Forelimb muscle (tissue), 1 donor: ENCODE measurements at regions not wholly inside any gene's neighbourhood (a gene's known extent, or its start where the extent isn't known, plus 50 kb on each side); places are given as distances from the start of the nearest gene placed in this dataset.

Source experiments
- DNase-seq: peaks from one replicate; pipeline ENCODE4 v3.0.0-alpha.2; 2013; ENCODE audit warnings: low read depth

DNA sequence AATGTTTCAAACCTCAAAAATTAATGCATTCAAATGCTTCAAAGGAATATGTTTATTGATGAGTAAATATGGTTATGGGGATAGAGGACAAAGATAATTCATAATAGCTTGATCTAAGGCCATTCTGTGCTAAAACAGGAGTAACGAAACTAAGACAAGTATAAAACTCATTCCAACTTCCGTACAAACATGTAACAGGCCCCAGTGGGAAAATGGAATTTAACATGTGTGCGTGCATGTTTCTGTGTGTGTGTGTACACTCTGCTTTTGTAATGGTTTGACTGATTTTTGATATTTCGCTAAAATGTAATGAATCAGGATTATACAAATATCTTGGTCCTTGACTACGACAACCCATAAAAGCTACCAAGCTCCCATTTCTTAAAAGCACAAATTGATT, 91.0 kb downstream of the KLF12 start:
- no peak for DNase-seq

DNA sequence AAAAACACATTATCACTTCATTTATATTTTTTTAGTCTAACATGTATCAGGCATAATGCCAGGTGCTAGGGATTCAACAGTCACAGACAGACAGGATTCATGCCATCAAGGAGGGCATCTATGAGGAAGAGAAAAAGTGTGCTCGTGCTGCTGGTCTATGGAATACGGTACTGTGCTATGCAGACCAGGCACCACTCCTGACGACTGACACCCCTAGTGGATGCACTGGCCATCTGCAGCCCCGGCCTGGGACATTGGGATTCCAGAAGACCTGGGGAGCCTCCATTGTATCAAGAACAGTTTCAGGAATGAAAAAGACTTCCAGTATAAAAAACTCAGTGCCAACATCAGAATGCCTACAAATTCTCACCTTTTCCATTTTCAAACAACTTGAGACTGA, 94.0 kb downstream of the KLF12 start:
- no peak for DNase-seq

DNA sequence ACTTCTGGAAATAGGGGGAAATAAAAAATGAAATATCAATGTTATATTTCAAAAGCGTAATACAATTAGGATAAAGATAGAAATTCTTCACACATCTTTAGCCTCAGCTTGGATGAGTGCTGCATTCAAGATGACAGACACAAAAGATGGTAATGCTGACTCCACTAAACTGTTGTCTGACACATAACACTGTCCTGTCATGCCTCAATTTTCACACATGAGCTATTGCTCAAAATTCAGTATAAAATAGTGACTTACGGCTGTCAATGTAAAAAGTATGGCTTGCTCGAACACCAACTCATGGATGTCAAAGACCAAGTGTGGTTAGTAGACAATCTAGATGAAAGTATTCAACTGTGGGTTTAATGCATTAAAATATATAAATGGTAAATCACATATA, 94.5 kb downstream of the KLF12 start:
- no peak for DNase-seq

DNA sequence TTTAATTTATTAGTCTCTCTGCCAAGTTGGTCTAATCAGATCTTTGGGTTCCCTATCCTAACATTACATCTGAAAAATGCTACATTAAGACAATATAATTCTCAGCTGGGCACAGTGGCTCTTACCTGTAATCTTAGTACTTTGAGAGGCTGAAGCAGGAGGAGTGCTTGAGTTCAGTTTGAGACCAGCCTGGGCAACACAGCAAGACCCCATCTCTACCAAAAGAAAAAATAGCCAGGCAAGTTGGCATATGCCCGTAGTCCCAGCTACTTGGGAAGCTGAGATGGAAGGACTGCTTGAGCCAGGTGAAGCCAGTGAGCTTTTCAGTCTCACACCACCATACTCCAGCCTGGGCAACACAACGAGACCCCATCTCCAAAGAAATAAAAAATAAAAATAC, 95.0 kb downstream of the KLF12 start:
- no peak for DNase-seq

DNA sequence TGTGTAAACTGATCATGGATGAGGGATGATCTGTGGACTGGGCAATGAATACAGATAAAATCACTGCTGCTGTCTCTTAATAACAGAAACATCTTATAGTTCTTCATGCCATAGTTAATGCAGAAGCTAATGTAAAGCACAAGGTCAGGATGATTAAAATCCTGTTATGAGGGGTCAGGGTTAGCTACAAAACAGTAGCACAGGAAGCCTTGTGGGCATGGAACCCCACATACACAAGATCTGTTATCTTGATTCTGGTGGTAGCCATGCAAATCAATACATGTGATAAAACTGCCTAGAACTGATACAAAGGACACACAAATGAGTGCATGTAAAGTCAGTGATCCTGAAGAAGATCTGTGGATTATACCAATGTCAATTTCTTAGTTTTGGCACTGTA, 96.4 kb downstream of the KLF12 start:
- DNase-seq, result no peak

DNA sequence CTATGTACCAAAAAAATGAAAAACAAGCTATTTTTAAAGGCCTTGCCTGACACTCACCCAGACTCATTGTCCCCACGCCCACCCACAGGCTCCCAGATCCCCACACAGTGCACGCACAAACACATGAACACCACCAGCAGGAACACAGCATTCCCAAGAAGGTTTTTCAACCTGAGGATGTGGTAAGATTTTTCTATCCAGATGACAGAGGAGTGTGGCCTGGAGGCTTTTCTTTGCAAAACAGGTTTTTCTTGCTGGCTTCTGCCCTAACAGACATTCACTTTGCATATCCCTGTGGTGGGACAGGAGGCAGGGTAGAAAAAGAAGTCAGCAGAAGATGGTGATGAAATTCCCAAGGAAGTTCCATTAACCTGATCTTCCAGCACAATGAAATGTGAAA, 97.8 kb downstream of the KLF12 start:
- DNase-seq, result no peak

DNA sequence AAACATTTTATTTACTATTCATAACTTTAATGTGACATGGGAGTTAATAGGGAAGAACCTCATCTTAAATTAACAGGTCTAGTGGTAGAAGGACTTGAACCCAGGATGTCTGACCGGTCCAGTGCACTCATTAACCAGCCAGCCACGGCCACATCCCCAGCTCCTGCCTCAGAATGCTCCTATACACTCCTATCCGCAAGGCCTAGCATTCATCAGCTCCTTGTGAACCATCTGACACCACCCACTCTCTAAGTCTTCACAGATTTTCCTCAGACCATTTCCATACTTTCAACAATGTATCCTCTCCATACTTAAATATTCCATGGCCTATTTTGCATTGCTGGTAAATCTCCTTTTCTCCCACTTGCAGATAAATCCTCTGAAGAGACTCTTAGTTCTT, 98.3 kb downstream of the KLF12 start:
- no peak for DNase-seq

DNA sequence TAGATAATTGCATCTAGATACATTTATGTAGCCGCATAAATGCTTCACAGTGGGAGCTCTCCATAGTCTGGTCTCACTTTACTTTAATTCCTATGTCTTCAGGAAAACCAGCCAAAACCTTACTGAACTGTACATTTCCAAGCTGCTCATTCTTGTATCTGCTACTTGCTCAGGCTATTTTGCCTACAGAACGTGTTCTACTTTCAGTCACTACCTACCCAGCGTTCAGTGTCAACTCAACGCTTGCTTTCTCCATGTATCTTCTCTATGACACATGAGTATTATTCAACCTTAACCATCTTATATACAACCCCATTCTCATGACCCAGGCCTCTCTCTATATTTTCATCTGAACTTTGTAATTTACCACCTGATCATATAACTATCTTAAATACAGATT, 101.9 kb downstream of the KLF12 start:
- no peak for DNase-seq

DNA sequence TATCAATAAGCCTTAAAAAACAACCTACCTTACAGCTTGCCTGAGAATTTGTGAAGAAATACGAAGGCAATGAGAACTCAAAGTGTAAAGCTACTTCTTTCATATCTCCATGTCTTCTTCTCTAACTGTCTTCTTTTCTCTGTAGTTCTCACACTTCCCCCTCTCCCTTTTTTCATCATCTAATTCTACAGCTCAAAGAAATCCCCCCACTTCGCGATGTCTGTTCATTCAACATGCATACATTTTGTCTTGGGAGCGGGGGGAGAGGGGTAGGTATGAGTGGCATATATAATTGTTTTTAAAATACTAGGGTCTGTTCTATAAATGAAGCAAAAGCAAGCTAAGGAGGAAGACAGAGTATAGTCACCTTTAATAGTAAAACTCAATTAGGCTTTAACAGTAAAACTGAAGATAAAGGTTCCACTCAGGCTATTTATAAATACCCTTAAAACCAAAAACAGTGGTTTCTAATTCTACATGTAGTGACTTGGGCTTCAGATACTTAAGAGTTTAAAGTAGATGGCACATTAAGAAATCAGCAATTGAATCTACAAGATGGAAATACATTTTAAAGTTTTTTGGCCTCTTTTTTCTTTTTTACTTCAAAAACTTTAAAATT, 106.9 kb downstream of the KLF12 start:
- no peak for DNase-seq

DNA sequence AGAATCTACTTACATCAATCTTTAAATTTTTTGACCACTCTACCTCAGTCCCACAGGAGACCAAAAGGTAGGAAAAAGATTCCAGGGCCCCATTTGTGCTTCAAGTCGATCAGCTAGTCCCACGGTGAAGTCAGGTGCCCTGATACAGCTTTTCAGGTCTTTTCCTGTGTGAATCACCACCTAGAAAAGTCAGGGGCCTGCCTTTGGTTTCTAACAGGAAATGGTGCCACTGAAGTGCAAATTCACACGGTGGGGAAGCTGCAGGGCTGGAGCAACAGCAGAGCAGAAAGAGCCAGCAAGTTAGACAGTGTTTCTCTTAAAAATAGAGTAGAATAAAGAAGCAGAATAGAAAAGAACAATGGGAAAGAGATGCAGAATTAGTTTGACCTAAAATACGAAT, 107.5 kb downstream of the KLF12 start:
- no peak for DNase-seq

DNA sequence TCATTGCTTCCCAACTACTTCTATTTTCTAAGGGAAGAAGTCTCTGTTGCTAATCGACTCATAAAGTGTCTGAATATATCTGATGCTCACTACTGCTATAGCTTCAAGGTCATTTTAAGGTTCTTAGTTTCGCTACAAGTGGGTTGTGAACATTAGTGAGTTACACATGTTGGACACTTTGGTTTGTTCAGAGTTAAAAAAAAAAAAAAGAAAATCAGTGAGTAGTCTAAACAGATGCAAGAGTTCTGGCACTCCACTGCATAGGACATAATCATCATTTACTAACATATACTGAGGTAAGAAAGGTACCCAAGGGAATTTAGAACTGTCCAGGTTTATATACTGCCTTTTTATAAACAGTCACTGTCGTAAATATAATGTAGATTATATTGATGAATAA, 108.8 kb downstream of the KLF12 start:
- DNase-seq, result no peak

DNA sequence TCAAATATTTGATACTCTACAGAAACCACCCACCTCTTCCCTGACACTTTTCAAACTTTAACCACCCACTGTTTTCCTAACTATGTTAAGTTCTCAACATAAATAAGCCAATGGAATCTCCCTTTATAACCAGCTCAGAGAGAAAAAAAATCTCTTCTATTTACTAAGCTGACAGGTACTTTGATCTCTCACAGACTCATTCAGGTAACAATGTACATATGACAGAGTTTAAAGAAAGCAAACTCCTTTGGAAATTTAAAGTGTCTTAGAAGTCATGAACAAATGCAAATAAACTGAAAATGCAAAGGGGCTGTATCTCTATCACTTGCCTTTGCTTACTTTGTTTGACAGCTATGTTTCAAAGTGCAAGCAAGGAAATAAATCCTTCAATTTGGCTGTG, 109.3 kb downstream of the KLF12 start:
- no peak for DNase-seq

DNA sequence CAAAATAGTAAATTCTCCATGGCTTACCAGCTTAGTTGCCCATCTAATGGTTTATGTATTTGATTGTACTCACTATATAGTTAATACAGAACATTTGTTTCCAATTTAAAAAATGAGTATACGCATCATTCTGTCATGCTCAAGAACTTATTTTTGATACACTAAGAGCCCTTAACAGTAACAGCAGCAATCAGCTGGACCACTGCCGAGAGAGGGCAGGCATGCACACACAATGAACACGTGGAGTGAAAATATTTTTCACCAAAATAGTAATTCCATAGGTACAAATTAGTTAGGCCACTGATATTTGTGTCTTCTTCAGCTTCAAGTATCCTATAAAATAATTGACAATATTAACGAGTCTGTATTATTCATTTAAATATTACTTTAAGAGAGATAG, 109.9 kb downstream of the KLF12 start:
- DNase-seq, result no peak

DNA sequence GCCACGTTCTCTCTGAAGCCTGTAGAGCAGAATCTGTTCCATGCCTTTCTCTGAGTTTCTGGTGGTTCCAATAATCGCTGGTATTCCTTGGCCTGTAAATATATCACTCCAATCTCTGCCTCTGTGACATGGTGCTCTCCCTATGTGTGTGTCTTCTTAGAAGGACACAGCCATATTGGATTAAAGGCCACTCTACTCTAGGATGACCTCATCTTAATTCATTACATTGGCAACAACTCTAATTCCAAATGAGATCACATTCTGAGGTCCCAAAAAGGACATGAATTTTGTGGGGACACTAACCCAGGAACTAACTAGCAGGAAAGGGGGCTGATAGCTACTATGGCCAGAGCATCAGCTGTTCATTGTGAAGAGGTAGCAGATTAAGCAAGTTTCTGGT, 110.7 kb downstream of the KLF12 start:
- no peak for DNase-seq

DNA sequence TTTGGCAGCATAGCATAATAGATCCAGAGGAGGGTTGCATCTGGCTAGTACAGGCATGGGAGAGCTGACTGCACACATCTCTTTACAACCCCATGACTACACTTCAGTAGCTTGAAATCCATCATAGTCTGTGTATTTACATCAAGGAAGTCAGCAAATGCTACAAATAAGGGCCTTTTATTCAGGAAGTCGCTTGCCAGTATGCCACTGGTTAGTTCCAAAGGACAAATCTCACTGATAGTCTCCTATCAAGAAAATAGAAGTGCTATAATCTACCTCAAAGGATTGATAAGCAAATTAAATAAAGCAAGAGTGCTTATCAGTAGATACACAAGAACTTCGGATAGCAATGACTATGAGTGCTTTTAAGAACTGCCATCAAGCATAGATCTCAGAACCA, 112.7 kb downstream of the KLF12 start:
- no peak for DNase-seq

DNA sequence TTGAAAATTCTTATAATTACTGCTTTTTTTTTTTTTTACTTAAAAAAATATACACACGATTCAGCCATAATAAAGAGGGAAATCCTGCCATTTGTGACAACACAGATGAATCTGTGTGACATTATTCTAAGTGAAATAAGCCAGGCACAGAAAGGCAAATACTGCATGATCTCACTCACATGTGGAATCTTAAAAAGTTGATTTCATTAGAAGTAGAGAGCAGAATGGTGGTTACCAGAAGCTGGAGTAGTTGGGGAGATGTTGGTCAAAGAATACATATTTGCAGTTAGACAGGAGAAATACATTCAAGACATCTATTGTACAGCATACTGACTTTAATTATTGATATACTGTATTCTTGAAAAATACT, 116.2 kb downstream of the KLF12 start:
- no peak for DNase-seq

DNA sequence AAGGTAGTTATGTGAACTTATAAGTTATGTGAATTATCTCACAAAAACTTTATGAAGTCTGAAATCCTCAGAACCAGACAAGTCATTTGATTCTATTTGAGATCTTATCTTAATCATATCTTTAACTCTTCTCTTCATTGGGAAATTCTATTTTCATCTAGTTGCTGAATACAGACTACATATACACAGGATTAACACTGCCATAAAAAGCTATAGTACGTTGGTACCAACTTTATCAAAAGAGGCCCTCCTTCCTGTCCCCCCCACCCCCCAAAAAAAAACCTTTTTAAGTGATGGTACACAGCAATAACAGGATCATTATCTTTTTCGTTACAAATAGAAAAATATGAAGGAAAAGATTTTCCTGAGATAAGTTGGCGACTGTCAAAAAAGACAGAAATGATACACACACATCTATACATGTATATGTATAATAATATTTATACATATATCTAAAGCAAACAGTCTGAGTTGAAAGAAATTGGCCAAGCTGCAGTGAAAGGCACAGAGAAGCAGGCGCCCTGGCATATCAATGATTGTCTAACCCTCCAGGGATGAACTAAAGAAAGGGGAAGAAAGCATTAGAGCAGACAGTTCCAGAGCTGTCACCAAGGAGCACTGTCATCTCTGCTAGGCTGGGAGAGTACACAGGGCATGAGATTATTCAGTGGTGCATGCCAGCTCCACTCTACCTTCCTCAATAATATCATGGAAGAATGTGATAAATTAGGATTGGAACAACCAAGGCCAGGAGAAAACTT, 116.7 kb downstream of the KLF12 start:
- DNase-seq, result no peak

DNA sequence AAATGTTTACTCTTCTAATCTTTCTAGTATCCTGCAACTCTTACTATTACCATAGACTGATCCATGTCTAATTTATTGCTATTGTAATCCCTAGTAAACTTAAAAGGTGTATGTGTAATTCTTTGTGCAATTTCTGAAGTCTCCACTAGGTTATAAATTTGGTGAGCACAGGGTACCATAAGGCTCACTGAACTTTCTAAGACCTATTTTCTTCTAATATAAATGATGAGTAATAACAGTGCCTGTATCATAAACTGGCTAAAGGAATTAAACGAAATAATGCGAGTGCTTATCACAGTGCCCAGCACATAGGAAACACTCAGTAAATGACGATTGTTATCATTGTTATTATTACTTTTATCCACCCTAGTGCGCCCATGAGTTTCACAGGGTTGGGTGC, 119.1 kb downstream of the KLF12 start:
- DNase-seq, result no peak

DNA sequence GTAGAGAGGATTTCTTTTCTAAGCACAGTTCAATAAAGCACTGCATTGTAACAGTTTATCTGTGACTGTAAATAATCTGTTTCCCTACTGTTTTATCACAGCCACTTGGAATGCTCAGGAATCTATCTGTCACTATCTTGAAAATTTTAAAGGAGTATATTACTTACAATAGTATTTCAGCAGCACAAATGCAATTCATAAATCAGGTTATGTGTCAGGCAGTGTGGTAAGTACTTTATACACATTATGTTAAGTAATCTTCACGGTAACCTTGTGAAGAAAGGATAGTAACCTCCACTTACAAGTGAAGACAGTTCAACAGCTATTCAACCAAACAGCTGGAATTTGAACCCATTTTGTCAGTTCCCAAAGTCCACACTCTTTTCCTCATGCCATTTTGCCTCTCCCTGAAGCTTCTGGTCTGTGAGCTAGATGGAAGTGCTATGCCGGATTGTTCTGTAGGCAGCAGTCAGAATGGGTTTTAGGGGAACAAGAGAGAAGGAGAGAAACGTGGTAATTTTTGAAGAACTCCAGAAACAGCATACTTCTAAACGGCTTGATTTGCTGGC, 125.0 kb downstream of the KLF12 start:
- no peak for DNase-seq

DNA sequence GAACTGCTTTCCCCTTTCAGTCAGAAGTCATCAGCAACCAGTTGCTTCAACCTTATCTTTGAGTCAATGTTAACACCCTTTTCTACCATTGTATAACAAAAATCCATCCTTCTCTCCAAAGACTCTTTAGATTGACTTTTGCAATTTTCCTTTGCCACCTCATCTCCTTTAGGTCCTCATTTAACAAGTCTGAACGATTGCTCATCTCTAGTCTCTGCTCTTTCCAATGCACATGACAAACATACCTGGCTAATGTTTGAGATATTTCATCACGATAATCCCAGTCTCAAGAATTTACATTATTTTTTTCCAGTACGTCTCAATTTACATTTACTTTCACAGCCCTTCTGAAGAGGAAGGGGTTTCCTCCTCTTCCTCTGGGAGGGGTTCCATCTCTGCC, 127.5 kb downstream of the KLF12 start:
- no peak for DNase-seq

DNA sequence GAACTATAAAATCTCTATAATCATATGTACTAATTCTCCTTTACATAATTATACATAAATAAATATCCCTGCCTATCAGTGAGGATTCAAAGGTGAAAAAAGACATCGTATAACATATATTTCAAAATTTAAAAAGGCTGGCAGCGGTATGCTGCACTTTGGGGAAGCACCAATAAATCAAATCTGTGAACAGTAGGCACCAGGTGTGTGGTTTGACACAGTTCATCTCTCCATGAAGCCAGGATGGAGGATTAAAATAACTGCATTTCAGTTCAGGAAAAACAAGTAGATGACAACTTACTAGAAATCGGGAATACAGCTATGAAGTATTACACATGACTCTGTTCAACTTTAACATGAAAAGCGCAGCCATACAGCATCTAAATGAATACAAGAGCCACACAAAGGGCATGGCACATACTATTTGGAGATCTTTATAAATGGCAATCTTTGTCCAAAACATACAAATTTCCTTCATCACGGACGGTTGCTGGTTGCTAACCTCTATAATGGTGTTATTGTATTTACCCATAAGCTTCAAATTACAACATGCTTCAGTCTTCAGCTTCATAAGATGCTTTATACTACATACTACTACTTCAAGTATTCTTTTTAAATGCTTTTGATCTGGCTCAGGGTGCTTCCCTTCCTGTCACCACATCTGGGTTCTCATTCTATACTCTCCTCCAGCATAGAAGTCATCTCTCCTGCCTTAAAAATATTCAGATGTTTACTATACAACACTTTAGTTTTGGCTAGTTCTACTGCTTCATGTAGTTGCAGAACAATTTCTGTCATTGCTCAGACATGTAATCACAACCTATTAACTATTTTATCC, 128.7 kb downstream of the KLF12 start:
- DNase-seq, result no peak

DNA sequence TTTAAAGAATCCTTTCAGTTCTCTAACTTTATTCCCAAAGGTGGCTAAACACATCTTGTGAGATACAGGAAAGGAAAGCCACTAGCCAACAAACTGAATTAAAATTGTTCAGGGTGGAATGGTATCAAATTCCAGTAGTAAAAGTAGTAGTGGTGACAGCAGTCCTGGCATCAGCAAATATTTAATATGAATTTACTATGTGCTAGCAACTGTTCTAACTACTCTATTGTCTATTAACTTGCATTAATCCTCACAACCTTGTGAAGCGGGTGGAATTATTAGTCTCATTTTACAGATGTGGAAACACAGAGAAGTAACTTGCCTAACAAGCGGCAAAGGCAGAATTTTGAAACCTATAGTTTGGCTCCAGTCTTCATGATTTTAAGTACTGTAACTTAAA, 130.1 kb downstream of the KLF12 start:
- no peak for DNase-seq

DNA sequence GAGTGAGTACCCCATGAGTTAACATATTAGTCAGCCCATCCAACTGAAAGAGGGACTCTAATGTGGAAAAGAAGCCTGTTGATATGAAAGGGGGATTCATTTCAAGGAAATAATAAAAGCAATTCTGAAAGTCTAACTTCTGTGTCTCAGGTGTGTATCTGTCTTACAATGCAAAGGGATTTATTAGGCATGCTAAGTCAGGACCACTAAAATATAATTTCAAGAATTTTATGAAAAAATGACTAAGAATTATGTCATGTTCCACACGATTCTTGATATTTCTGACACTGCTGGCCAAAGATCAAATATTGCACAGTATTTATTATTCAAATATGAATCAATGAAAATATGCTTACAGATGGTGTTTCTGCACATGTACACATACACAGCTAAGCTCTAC, 130.8 kb downstream of the KLF12 start:
- no peak for DNase-seq
